NCI-H2196 (cell line): ENCODE measurements at regions not wholly inside any gene's neighbourhood (a gene's known extent, or its start where the extent isn't known, plus 50 kb on each side); places are given as distances from the start of the nearest gene placed in this dataset.
A peak's percentile ranks its signal among the peaks of the same experiment; 100 is the strongest.
"Not testable (repeated sequence)": the region's sequence is repeated elsewhere in the genome, so short reads cannot be mapped to it uniquely, and the experiment has no call there.

Experiments
- DNase-seq: peaks from one replicate; lab custom pipeline; 2025; ENCODE audit not compliant: unreplicated experiment; lab: John Stamatoyannopoulos, UW

- DNase-seq, result no peak
These were observed 330.9 kb upstream of the C2CD4B start for GRCh38 chr15:62495670-62496614.

DNA sequence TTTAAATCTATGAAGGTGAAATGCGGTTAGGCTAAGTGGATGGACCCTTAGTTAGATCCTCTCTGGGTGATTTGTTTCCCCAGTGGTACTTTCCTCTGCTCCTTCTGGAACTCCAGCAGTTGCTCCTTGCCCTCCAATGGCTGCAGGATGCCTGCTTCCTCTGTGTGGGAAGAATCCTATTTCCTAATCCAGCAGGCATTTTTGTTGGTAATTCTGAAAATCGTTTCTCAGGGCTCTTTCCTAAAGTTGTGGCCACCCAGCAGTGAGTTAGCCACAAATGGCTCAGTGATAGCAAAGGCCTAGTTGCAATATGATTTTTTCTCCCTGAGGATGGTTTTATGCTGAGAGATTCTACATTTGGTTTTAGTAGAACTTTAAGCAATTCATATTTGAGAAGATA lies 332.3 kb upstream of the C2CD4B start:
- no peak for DNase-seq

DNA sequence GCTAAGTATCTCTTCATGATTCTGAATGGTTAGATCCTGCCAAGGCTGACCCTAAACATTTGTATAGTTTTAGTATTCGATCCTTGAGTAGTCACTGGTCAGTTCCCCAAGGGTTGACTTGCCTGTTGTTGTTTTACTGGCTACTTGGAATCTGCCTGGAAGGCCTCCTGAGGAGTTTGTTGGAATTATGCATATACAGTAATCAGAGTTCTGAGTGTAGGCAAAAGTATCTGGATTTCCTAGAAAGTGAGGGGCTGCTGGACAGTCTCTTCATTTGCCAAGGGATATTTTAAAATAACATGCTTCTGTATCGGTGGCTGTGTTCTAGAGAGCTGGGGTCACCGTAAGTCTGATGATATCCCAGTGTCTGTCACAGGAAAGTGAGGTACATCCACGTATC lies 333.2 kb upstream of the C2CD4B start:
- DNase-seq, result no peak

GRCh38 chr15:62498712-62499111 lies 333.6 kb upstream of the C2CD4B start:
- no peak for DNase-seq

- DNase-seq, result no peak
These were observed 335.2 kb upstream of the C2CD4B start for GRCh38 chr15:62500325-62500724.

GRCh38 chr15:62502451-62502850 lies 337.4 kb upstream of the C2CD4B start:
- DNase-seq, result no peak

DNA sequence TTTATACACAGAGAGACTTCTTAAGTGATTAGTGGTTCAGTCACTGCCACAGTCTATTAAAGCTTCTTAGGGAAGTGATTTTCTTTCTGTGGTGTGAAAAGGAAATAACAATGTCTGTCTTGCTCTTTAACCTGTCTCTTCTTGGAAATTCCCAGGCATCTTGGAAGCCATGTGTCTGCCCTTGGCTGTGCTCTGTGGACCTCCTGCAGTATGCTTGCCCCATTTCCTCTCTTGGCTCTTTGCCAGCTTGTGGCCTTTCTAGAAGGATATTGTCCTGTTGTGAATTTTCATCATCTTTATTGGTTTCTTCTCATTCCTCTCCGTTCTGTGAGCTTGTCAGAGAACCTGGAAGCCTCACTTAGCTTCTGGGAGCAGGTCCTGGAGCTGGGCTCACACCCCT lies 338.4 kb upstream of the C2CD4B start:
- peak; percentile 2 for DNase-seq

DNA sequence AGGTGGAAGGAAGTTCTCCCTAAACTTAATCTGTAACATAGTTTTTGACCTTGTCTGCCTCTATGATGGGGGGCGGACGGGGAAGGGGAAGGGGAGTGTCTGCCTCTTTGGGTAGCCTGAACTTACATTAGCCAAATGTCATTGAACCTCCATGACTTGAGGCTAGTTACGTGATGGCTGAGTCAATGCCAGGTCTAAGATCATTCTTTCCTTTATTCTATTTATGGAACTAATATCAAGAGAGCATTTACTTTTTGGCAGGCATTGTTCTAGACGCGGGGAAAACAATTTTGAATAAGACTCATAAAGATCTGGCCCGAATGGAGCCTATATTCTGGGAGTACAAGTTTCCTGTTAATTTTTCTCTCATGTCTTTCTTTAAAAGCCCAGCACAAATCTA lies 340.7 kb upstream of the C2CD4B start:
- no peak for DNase-seq

DNA sequence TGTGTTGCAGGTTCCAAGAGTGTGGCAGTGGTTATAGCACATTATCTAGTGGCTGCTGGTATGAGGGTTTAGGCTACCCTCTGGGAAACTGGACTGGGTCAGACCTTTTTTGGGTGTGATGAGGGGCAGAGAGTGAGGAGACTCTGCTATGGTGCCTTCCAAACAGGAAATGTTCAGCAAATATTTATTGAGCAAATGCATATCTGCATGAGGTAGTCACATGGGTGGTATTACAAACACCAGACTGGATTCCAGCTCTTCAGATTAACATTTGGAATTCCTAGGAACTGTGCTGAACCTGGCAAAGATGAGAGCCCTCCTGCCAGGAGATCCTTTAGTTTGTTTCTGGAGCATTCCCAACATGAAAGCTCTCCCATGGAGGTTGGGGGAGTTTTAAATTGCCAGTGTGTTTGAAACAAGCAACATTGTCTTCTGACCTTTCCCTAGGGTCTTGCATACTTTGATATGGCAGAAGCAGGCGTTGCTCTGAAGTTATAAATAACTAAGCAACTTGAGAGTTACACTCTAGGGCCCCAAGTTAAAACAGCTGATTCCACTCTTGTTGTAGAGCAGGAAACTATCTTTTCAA lies 341.2 kb upstream of the C2CD4B start:
- no peak for DNase-seq

GRCh38 chr15:62509395-62509958 lies 344.4 kb upstream of the C2CD4B start:
- DNase-seq, result no peak

- no peak for DNase-seq
These were observed 345.7 kb upstream of the C2CD4B start for GRCh38 chr15:62510791-62511190.

- DNase-seq, result no peak
These were observed 347.8 kb upstream of the C2CD4B start for GRCh38 chr15:62512904-62513303.

- no peak for DNase-seq
These were observed 348.8 kb upstream of the C2CD4B start for GRCh38 chr15:62513893-62514292.

DNA sequence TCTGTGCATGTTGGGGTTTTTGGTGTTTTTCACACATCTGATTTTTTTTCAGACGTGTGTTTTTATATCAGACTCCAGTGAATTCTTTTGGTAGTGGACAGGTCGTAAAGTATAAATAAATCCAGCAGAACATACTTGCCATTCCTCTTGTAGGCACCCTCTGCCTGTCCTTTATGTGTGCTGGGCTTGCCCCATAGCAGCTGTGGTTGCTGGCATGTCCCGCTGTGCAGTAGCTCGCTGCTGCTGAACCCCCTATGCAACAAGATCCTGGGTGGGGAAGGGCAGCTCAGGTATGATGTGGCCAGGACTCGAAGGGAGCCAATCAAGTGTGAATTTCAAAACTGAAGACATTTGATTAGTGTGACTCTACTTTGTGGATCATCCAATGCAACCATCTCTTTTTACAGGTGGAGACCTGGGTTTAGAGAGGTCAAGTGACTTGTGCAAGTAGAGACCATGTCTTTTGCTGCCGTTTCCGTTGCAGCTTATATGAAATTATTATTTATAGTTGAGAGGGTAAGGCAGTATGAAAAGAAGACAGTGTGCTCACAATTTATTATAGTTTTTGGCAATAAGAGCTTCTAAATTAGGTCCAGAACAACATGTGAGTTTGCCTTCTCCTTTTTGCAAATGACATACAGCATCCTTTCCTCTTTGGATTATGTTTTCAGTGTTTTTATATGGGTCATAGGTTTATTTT lies 350.8 kb upstream of the C2CD4B start:
- DNase-seq, result no peak

- no peak for DNase-seq
These were observed 352.5 kb upstream of the C2CD4B start for GRCh38 chr15:62517541-62517940.

- DNase-seq, result not testable (repeated sequence)
These were observed 353.6 kb upstream of the C2CD4B start for GRCh38 chr15:62518666-62519065.

DNA sequence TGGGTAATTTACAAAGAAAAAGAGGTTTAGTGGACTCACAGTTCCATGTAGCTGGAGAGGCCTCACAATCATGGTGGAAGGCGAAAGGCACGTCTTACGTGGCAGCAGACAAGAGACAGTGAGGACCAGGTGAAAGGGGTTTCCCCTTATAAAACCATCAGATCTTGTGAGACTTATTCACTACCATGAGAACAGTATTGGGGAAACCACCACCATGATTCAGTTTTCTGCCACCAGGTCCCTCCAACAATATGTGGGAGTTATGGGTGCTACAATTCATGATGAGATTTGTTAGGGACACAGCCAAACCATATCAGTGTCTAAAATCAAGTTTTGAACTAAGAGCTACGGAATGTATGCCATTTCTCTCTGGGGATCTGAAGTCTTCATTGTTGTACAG lies 354.8 kb upstream of the C2CD4B start:
- DNase-seq, result no peak

DNA sequence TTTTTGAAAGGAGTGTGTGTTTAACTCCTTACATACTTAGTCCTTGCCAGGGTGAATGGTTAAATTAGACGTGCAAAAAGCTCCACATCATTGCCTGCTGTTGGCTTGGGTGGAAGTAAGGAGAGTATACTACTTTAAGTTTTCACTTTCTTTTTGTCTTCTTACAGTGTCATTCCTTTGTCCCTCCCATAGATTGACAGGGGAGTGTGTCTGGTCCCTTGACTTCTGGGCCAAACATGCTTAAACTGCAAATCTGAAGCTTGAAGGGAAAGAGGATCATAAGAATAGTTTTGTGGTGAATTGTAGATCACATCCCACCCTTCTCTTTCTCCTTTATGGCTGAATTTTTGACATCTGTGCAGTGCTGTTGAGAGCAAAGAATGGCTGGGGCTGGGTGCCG lies 355.8 kb upstream of the C2CD4B start:
- DNase-seq, result no peak

DNA sequence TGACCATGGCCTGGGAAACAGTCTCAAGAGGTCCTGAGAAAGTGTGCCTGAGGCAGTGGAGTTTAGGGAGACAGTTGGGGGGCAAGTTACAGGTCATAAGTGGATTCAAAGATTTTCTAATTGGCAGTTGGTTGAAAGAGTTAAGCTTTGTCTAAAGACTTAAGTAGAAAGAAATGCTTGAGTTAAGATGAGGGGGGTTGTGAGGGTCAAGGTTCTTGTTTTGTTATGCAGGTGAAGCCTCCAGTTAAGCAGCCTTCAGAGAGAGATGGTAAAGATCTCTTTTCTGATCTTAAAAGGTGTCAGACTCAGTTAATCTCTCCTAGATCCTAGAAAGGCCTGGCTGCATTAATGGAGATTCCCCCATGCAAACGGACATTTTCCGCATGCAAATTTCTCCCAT lies 356.3 kb upstream of the C2CD4B start:
- no peak for DNase-seq

GRCh38 chr15:62524848-62525247 lies 359.8 kb upstream of the C2CD4B start:
- no peak for DNase-seq

DNA sequence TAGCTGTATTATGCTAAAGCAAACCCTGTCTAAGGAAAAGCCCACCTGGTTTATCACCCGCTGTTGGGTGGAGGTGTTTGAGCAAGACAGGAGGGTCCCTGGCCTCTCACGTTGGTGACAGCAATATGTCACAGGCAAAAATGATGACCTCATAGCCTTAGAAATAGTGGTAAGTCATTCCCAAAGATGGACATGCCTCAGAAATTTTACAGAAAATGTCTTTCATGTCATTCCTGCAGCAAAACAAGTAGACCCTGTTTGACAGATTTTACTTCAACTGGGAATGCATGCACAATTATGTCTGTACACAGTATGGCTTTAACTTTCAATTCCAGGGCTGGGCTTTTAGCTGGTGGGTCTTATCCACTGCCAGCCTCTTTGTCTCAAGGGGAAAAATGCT lies 362.3 kb upstream of the C2CD4B start:
- DNase-seq, result no peak

DNA sequence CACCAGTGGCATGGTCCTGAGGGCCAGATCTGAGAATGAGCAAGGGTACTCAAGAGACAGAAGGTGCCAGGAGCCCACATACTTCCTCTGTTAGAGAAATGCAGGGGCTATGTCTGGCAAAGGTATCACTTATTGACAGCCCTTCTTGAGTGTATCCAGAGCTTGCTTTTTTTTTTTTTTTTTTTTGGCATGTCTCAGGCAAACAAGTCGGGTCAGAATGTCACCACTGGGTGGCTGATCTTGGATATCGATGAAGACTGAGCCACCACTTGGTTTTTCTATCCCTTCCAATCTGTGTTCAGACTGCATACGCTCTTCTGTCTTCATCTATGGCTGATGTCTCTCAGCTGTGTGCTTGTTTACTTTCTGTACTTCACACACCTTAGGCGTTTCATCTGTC lies 363.4 kb upstream of the C2CD4B start:
- no peak for DNase-seq
